HepG2 (cell line): ENCODE measurements at regions not wholly inside any gene's neighbourhood (a gene's known extent, or its start where the extent isn't known, plus 50 kb on each side); places are given as distances from the start of the nearest gene placed in this dataset.

Experiments used
- CBX2 ChIP-seq, 2 experiments: fragments of 200-600 bp in 1 of 2; sonication (generic); formaldehyde crosslinking in 1 of 2; IDR thresholded peaks; 2 replicates each; pipeline versions ENCODE4 v1.7.0 to v1.8.1; 2018 to 2022; ENCODE audit warnings: low read depth in 2 of 2, low read length in 1 of 2, mild to moderate bottlenecking in 1 of 2, missing genetic modification reagents in 1 of 2
- ZNF280D ChIP-seq: sonication (generic); formaldehyde crosslinking; IDR thresholded peaks from 2 replicates; pipeline ENCODE4 v1.5.1; 2020; ENCODE audit warnings: mild to moderate bottlenecking, missing genetic modification reagents

- no peak for TF ChIP-seq CBX2 (IDR thresholded peaks at IDR 0.05; ENCODE audit: low read depth, low read length)
- TF ChIP-seq CBX2 (CRISPR knock-in tag; IDR thresholded peaks at IDR 0.05; ENCODE audit: low read depth) = no peak
- no peak for TF ChIP-seq ZNF280D (CRISPR knock-in tag)
These were observed 284.2 kb upstream of the ZMIZ1 start for GRCh38 chr10:78784546-78784945.
